H9 (cell line): ENCODE measurements at regions not wholly inside any gene's neighbourhood (a gene's known extent, or its start where the extent isn't known, plus 50 kb on each side); places are given as distances from the start of the nearest gene placed in this dataset.

Source experiments
- DNase-seq: peaks from one replicate; pipeline ENCODE4 v3.0.0-alpha.2; 2017
- H2AFZ ChIP-seq: one replicate; pipeline ENCODE4 v1.6.1; 2013; ENCODE audit warnings: mild to moderate bottlenecking, low read length, control low read depth, moderate library complexity
- H2AK5ac ChIP-seq: 2 replicates; pipeline ENCODE4 v1.6.1; 2013; ENCODE audit warnings: low read length, control low read depth, mixed read lengths; ENCODE audit not compliant: insufficient read length
- H2BK120ac ChIP-seq: one replicate; pipeline ENCODE4 v1.6.1; 2013; ENCODE audit warnings: low read depth, mild to moderate bottlenecking, low read length, control low read depth, inconsistent platforms; ENCODE audit not compliant: poor library complexity, severe bottlenecking
- H2BK12ac ChIP-seq: 2 replicates; pipeline ENCODE4 v1.6.1; 2013; ENCODE audit warnings: low read length, control low read depth, mixed read lengths, low read depth; ENCODE audit not compliant: insufficient read length
- H2BK15ac ChIP-seq: 2 replicates; pipeline ENCODE4 v1.6.1; 2013; ENCODE audit warnings: low read depth, low read length, control low read depth
- H2BK20ac ChIP-seq: one replicate; pipeline ENCODE4 v1.6.1; 2013; ENCODE audit warnings: low read depth, mild to moderate bottlenecking, low read length, control low read depth, inconsistent platforms; ENCODE audit not compliant: poor library complexity, severe bottlenecking
- H2BK5ac ChIP-seq: 2 replicates; pipeline ENCODE4 v1.6.1; 2013; ENCODE audit warnings: low read length, control low read depth, mixed read lengths; ENCODE audit not compliant: insufficient read length
- H3K14ac ChIP-seq: 2 replicates; pipeline ENCODE4 v1.6.1; 2013; ENCODE audit warnings: low read length, control low read depth; ENCODE audit not compliant: insufficient read depth
- H3K18ac ChIP-seq: 2 replicates; pipeline ENCODE4 v1.6.1; 2013; ENCODE audit warnings: low read depth, mild to moderate bottlenecking, mixed read lengths, low read length, control low read depth; ENCODE audit not compliant: insufficient read length
- H3K23ac ChIP-seq: 2 replicates; pipeline ENCODE4 v1.6.1; 2013; ENCODE audit warnings: low read length, control low read depth, mixed read lengths, low read depth; ENCODE audit not compliant: insufficient read length
- H3K23me2 ChIP-seq: 2 replicates; pipeline ENCODE4 v1.6.1; 2013; ENCODE audit warnings: low read depth, mild to moderate bottlenecking, mixed read lengths, low read length, control low read depth; ENCODE audit not compliant: insufficient read length, poor library complexity, severe bottlenecking
- H3K27ac ChIP-seq: 2 replicates; pipeline ENCODE4 v1.5.1; 2013; ENCODE audit warnings: low read length, control low read depth, mixed read lengths, low read depth; ENCODE audit not compliant: insufficient read length
- H3K27me3 ChIP-seq: 2 replicates; pipeline ENCODE4 v1.6.1; 2013; ENCODE audit warnings: low read length, control low read depth, inconsistent platforms; ENCODE audit not compliant: insufficient read depth
- H3K4ac ChIP-seq: 2 replicates; pipeline ENCODE4 v1.6.1; 2013; ENCODE audit warnings: low read depth, mild to moderate bottlenecking, control low read depth, inconsistent platforms, low read length, moderate library complexity
- H3K4me1 ChIP-seq: 2 replicates; pipeline ENCODE4 v1.6.1; 2013; ENCODE audit warnings: low read length, control low read depth, inconsistent platforms; ENCODE audit not compliant: insufficient read depth
- H3K4me2 ChIP-seq: 2 replicates; pipeline ENCODE4 v1.6.1; 2013; ENCODE audit warnings: low read length, control low read depth, mixed read lengths; ENCODE audit not compliant: insufficient read length, insufficient read depth
- H3K56ac ChIP-seq: 2 replicates; pipeline ENCODE4 v1.6.1; 2013; ENCODE audit warnings: low read depth, mild to moderate bottlenecking, mixed read lengths, low read length, control low read depth; ENCODE audit not compliant: insufficient read length
- H3K79me1 ChIP-seq: 2 replicates; pipeline ENCODE4 v1.6.1; 2013; ENCODE audit warnings: low read depth, mild to moderate bottlenecking, moderate library complexity, low read length, control low read depth, inconsistent platforms; ENCODE audit not compliant: insufficient read depth, poor library complexity, severe bottlenecking
- H3K79me2 ChIP-seq: 2 replicates; pipeline ENCODE4 v1.6.1; 2013; ENCODE audit warnings: low read length, control low read depth, inconsistent platforms; ENCODE audit not compliant: insufficient read depth
- H3K9ac ChIP-seq: 2 replicates; pipeline ENCODE4 v1.6.1; 2013; ENCODE audit warnings: low read length, control low read depth, mixed read lengths; ENCODE audit not compliant: insufficient read length; ENCODE audit errors: extremely low read depth
- H3K9me3 ChIP-seq: one replicate; pipeline ENCODE4 v1.6.1; 2013; ENCODE audit warnings: low read depth, low read length, inconsistent platforms; ENCODE audit not compliant: control insufficient read depth
- H3T11ph ChIP-seq: one replicate; pipeline ENCODE4 v1.6.1; 2013; ENCODE audit warnings: mild to moderate bottlenecking, low read length, control low read depth, inconsistent platforms
- H4K20me1 ChIP-seq: one replicate; pipeline ENCODE4 v1.6.1; 2013; ENCODE audit not compliant: control insufficient read depth, insufficient read length, insufficient read depth
- H4K5ac ChIP-seq: 2 replicates; pipeline ENCODE4 v1.6.1; 2013; ENCODE audit warnings: low read depth, mild to moderate bottlenecking, mixed read lengths, low read length, control low read depth; ENCODE audit not compliant: insufficient read length
- H4K8ac ChIP-seq: replicated peaks from 2 replicates; pipeline ENCODE4 v1.6.1; 2013; ENCODE audit warnings: low read length, control low read depth, mixed read lengths, low read depth; ENCODE audit not compliant: insufficient read length
- H4K91ac ChIP-seq: 2 replicates; pipeline ENCODE4 v1.6.1; 2013; ENCODE audit warnings: low read depth, mild to moderate bottlenecking, moderate library complexity, mixed read lengths, low read length, control low read depth; ENCODE audit not compliant: insufficient read length
- H3K27ac Mint-ChIP-seq, 3 experiments: 2 replicates in 2 of 3; 3 replicates in 1 of 3; pipeline ENCODE4 v1.8.0; 2020 to 2021; ENCODE audit warnings: mixed read lengths in 3 of 3, mild to moderate bottlenecking in 1 of 3, moderate library complexity in 1 of 3
- H3K27me3 Mint-ChIP-seq: 2 replicates; pipeline ENCODE4 v1.8.0; 2021; ENCODE audit warnings: low read depth, mild to moderate bottlenecking, moderate library complexity, mixed read lengths
- H3K36me3 Mint-ChIP-seq, 3 experiments: 2 replicates in 2 of 3; 3 replicates in 1 of 3; pipeline ENCODE4 v1.8.0; 2020 to 2021; ENCODE audit warnings: low read depth in 3 of 3, mixed read lengths in 3 of 3; ENCODE audit not compliant: insufficient read depth in 1 of 3
- H3K4me1 Mint-ChIP-seq, 2 experiments: 2 replicates each; pipeline ENCODE4 v1.8.0; 2020; ENCODE audit warnings: mixed read lengths in 2 of 2
- H3K4me3 Mint-ChIP-seq, 2 experiments: 2 replicates in 1 of 2; 3 replicates in 1 of 2; pipeline ENCODE4 v1.8.0; 2020 to 2021; ENCODE audit warnings: mild to moderate bottlenecking in 2 of 2, mixed read lengths in 2 of 2, moderate library complexity in 1 of 2
- H3K9me3 Mint-ChIP-seq, 2 experiments: 2 replicates in 1 of 2; 3 replicates in 1 of 2; pipeline ENCODE4 v1.8.0; 2020; ENCODE audit warnings: mild to moderate bottlenecking in 2 of 2, mixed read lengths in 2 of 2, moderate library complexity in 1 of 2
- WGBS: extraction: QIAGEN DNeasy Blood & Tissue Kit; methylation state at CpG from one replicate; pipeline ENCODE4 v1.1.7; 2013; ENCODE audit warnings: missing lambda C conversion rate, low lambda C conversion rate, mixed read lengths; ENCODE audit not compliant: insufficient read length; ENCODE audit errors: extremely low coverage; 5-methylcytosine and 5-hydroxymethylcytosine counted together
- TF ChIP-seq, protein P1 (sequence below): fragments of 200-600 bp; sonication (generic); conservative IDR thresholded peaks from 3 replicates; pipeline ENCODE4 v1.8.0; 2021; ENCODE audit warnings: antibody characterized with exemption, mild to moderate bottlenecking

DNA sequence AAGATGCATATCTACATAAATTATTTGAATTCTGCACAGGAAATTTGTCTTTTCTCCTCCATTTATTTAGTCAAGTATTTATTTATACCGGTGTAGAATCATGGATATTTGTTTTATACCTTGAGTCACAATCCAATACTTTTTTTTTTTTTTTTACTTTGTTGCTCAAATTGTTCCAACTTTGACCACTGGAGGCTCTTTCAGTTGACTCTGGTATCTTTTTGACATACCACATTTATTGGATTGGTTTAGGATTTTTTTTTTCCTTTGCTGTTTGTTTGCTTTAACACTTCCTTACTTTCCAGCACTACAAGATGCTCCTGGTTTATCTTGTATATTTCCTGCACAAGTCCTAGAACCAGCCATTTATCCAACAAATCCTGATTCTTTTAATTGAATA, 543.1 kb upstream of the RIOK2 start:
- H3K79me2 ChIP-seq: no peaks in the 10 kb centered on the region
- H3K79me1 ChIP-seq: no peaks in the 10 kb centered on the region
- no CpG with 5 or more reads among the region's 1 CpG for WGBS
- no peak overlapping the region for H2BK12ac ChIP-seq
- no peak overlapping the region for H2AFZ ChIP-seq
- no peak overlapping the region for H4K91ac ChIP-seq
- no peaks in the 10 kb centered on the region for H3K23me2 ChIP-seq
- no peak overlapping the region for H3K14ac ChIP-seq
- TF ChIP-seq, protein P1, sequence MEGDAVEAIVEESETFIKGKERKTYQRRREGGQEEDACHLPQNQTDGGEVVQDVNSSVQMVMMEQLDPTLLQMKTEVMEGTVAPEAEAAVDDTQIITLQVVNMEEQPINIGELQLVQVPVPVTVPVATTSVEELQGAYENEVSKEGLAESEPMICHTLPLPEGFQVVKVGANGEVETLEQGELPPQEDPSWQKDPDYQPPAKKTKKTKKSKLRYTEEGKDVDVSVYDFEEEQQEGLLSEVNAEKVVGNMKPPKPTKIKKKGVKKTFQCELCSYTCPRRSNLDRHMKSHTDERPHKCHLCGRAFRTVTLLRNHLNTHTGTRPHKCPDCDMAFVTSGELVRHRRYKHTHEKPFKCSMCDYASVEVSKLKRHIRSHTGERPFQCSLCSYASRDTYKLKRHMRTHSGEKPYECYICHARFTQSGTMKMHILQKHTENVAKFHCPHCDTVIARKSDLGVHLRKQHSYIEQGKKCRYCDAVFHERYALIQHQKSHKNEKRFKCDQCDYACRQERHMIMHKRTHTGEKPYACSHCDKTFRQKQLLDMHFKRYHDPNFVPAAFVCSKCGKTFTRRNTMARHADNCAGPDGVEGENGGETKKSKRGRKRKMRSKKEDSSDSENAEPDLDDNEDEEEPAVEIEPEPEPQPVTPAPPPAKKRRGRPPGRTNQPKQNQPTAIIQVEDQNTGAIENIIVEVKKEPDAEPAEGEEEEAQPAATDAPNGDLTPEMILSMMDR: peak; percentile 54
- H3K4me1 ChIP-seq: no peaks in the 10 kb centered on the region
- no peak overlapping the region for H3K56ac ChIP-seq
- H3K4me2 ChIP-seq: no peak overlapping the region
- no peak overlapping the region for H2BK5ac ChIP-seq
- H2AK5ac ChIP-seq: no peak overlapping the region
- no peaks in the 10 kb centered on the region for H3K4me1 Mint-ChIP-seq
- no peaks in the 10 kb centered on the region for H4K20me1 ChIP-seq
- H3K4me3 Mint-ChIP-seq: no peak overlapping the region
- H3K9me3 ChIP-seq: no peaks in the 10 kb centered on the region
- no peak overlapping the region for H3T11ph ChIP-seq
- DNase-seq: no peak
- H2BK20ac ChIP-seq: no peak overlapping the region
- H3K27ac Mint-ChIP-seq: no peak overlapping the region
- H3K9me3 Mint-ChIP-seq: peaks cover 22 to 26% of the 10 kb centered on the region in 2 experiments
- no peaks in the 10 kb centered on the region for H3K27me3 Mint-ChIP-seq
- no peak overlapping the region for H3K4ac ChIP-seq
- no peak overlapping the region for H3K9ac ChIP-seq
- no peak overlapping the region for H2BK15ac ChIP-seq
- H3K23ac ChIP-seq: no peak overlapping the region
- peaks cover 3 to 19% (median 3%) of the 10 kb centered on the region in 3 experiments for H3K36me3 Mint-ChIP-seq
- no peaks in the 10 kb centered on the region for H3K27me3 ChIP-seq
- H3K27ac ChIP-seq: no peak overlapping the region
- no peak overlapping the region for H4K8ac ChIP-seq
- H4K5ac ChIP-seq: no peak overlapping the region
- no peak overlapping the region for H2BK120ac ChIP-seq
- no peak overlapping the region for H3K18ac ChIP-seq
